IMR-90 (cell line): ENCODE measurements at regions not wholly inside any gene's neighbourhood (a gene's known extent, or its start where the extent isn't known, plus 50 kb on each side); places are given as distances from the start of the nearest gene placed in this dataset.

Experiments
- ATAC-seq: fragments of 200-7000 bp; cut with Tn5 transposase; 2 replicates; pipeline ENCODE4 v1.9.1; 2020; ENCODE audit warnings: low read depth, mild to moderate bottlenecking, moderate library complexity
- BruUV-seq: library from RNA; stranded (reverse); fragments of 400-500 nt; replicated peaks from 2 replicates; lab custom pipeline; 2021; lab: Mats Ljungman, UMichigan
- CTCF ChIA-PET: fragments of 300-600 bp; formaldehyde crosslinking; extraction: SDS; loops from one replicate; lab custom pipeline; 2021; ENCODE audit warnings: antibody characterized with exemption; lab: Yijun Ruan, JAX
- POLR2A ChIA-PET: fragments of 300-600 bp; sonication (Branson Sonifier 250); formaldehyde crosslinking; loops from one replicate; lab custom pipeline; 2022; ENCODE audit warnings: antibody characterized with exemption; ENCODE audit not compliant: unreplicated experiment; lab: Charles Lee
- DNase-seq: peaks from one replicate; pipeline ENCODE4 v3.0.0; 2013
- H2AFZ ChIP-seq: replicated peaks from 2 replicates; pipeline ENCODE3; 2013; ENCODE audit warnings: low read length, mild to moderate bottlenecking; ENCODE audit not compliant: poor library complexity
- H2AK5ac ChIP-seq: 2 replicates; pipeline ENCODE4 v1.6.1; 2013; ENCODE audit warnings: low read depth, low read length, inconsistent platforms
- H2AK9ac ChIP-seq: replicated peaks from 2 replicates; pipeline ENCODE3; 2013; ENCODE audit warnings: mild to moderate bottlenecking, low read depth, low read length, moderate library complexity; ENCODE audit not compliant: poor library complexity
- H2BK120ac ChIP-seq: 2 replicates; pipeline ENCODE4 v1.6.1; 2013; ENCODE audit warnings: low read depth, low read length, inconsistent platforms
- H2BK15ac ChIP-seq: 3 replicates; pipeline ENCODE4 v1.6.1; 2013; ENCODE audit warnings: low read depth, low read length, inconsistent platforms
- H2BK20ac ChIP-seq: 2 replicates; pipeline ENCODE4 v1.6.1; 2013; ENCODE audit warnings: low read depth, mild to moderate bottlenecking, inconsistent platforms, low read length, moderate library complexity
- H2BK5ac ChIP-seq: 2 replicates; pipeline ENCODE4 v1.6.1; 2013; ENCODE audit warnings: mild to moderate bottlenecking, low read depth, low read length, inconsistent platforms; ENCODE audit not compliant: poor library complexity, severe bottlenecking
- H3K14ac ChIP-seq: replicated peaks from 2 replicates; pipeline ENCODE4 v1.6.1; 2013; ENCODE audit warnings: low read depth, low read length, inconsistent platforms
- H3K18ac ChIP-seq: 2 replicates; pipeline ENCODE4 v1.6.1; 2013; ENCODE audit warnings: low read depth, low read length, control low read depth
- H3K23ac ChIP-seq: 2 replicates; pipeline ENCODE4 v1.6.1; 2013; ENCODE audit warnings: low read depth, low read length, inconsistent platforms
- H3K27ac ChIP-seq: 2 replicates; pipeline ENCODE4 v1.5.1; 2013; ENCODE audit warnings: mild to moderate bottlenecking, control low read depth, low read length; ENCODE audit not compliant: insufficient read depth
- H3K27me3 ChIP-seq: 2 replicates; pipeline ENCODE4 v1.6.1; 2013; ENCODE audit warnings: low read length; ENCODE audit not compliant: control insufficient read depth, insufficient read depth
- H3K36me3 ChIP-seq: 2 replicates; pipeline ENCODE4 v1.6.1; 2013; ENCODE audit warnings: low read length, mixed read lengths; ENCODE audit not compliant: control insufficient read depth, insufficient read depth
- H3K4ac ChIP-seq: 2 replicates; pipeline ENCODE4 v1.6.1; 2013; ENCODE audit warnings: low read depth, low read length, inconsistent platforms
- H3K4me1 ChIP-seq: 2 replicates; pipeline ENCODE4 v1.6.1; 2013; ENCODE audit warnings: low read length, mixed read lengths; ENCODE audit not compliant: control insufficient read depth, insufficient read depth
- H3K4me2 ChIP-seq: 2 replicates; pipeline ENCODE4 v1.6.1; 2013; ENCODE audit warnings: low read depth, mild to moderate bottlenecking, control low read depth, low read length, moderate library complexity
- H3K4me3 ChIP-seq: 2 replicates; pipeline ENCODE4 v1.5.1; 2013; ENCODE audit warnings: low read depth, mild to moderate bottlenecking, control low read depth, low read length, moderate library complexity; ENCODE audit not compliant: insufficient read depth
- H3K56ac ChIP-seq: 2 replicates; pipeline ENCODE4 v1.6.1; 2013; ENCODE audit warnings: low read length, inconsistent platforms; ENCODE audit not compliant: insufficient read depth; ENCODE audit errors: extremely low read depth
- H3K79me1 ChIP-seq, 2 experiments: 2 replicates each; pipeline ENCODE4 v1.6.1; 2013; ENCODE audit warnings: low read length in 2 of 2, inconsistent platforms in 1 of 2, low read depth in 1 of 2
- H3K9ac ChIP-seq: 2 replicates; pipeline ENCODE4 v1.6.1; 2013; ENCODE audit warnings: low read depth, low read length, control low read depth
- H3K9me1 ChIP-seq: 2 replicates; pipeline ENCODE4 v1.6.1; 2013; ENCODE audit warnings: low read length, inconsistent platforms; ENCODE audit not compliant: insufficient read depth
- H3K9me3 ChIP-seq: 2 replicates; pipeline ENCODE4 v1.6.1; 2013; ENCODE audit warnings: low read length; ENCODE audit not compliant: control insufficient read depth, insufficient read depth
- H4K20me1 ChIP-seq: 2 replicates; pipeline ENCODE4 v1.6.1; 2013; ENCODE audit warnings: low read length, inconsistent platforms; ENCODE audit not compliant: insufficient read depth
- H4K5ac ChIP-seq: 2 replicates; pipeline ENCODE4 v1.6.1; 2013; ENCODE audit warnings: mild to moderate bottlenecking, low read depth, low read length, control low read depth
- H4K8ac ChIP-seq, 2 experiments: 2 replicates each; pipeline ENCODE4 v1.6.1; 2013; ENCODE audit warnings: low read depth in 2 of 2, low read length in 2 of 2, control low read depth in 1 of 2, inconsistent platforms in 1 of 2
- H4K91ac ChIP-seq: 2 replicates; pipeline ENCODE4 v1.6.1; 2013; ENCODE audit warnings: low read depth, low read length, inconsistent platforms; ENCODE audit not compliant: insufficient read depth
- BHLHE40 ChIP-seq: fragments of 150-350 bp; IDR thresholded peaks from 2 replicates; pipeline ENCODE4 v1.6.1; 2016; ENCODE audit warnings: mild to moderate bottlenecking, low read depth, low read length
- CEBPB ChIP-seq: IDR thresholded peaks from 2 replicates; pipeline ENCODE4 v1.6.1; 2012; ENCODE audit warnings: low read depth, low read length, improper control_type of control experiment
- CHD1 ChIP-seq: IDR thresholded peaks from 2 replicates; pipeline ENCODE4 v1.6.1; 2012; ENCODE audit warnings: low read depth, low read length, improper control_type of control experiment
- MAFK ChIP-seq: IDR thresholded peaks from 2 replicates; pipeline ENCODE4 v1.6.1; 2012; ENCODE audit warnings: low read depth, low read length, improper control_type of control experiment
- MAZ ChIP-seq: IDR thresholded peaks from 2 replicates; pipeline ENCODE4 v1.6.1; 2012; ENCODE audit warnings: low read depth, mild to moderate bottlenecking, low read length, improper control_type of control experiment, moderate library complexity, borderline replicate concordance
- POLR2A ChIP-seq: IDR thresholded peaks from 2 replicates; pipeline ENCODE4 v1.6.1; 2012; ENCODE audit warnings: mild to moderate bottlenecking, low read depth, low read length
- RAD21 ChIP-seq: IDR thresholded peaks from 2 replicates; pipeline ENCODE4 v1.6.1; 2012; ENCODE audit warnings: low read length, improper control_type of control experiment
- RCOR1 ChIP-seq: IDR thresholded peaks from 2 replicates; pipeline ENCODE4 v1.6.1; 2012; ENCODE audit warnings: mild to moderate bottlenecking, low read length, improper control_type of control experiment; ENCODE audit not compliant: insufficient replicate concordance
- SMC3 ChIP-seq: fragments of 150-350 bp; IDR thresholded peaks from 2 replicates; pipeline ENCODE4 v1.6.1; 2016; ENCODE audit warnings: low read depth, mild to moderate bottlenecking, antibody characterized with exemption, low read length, moderate library complexity
- WGBS, 2 experiments: methylation state at CpG; one replicate each; pipeline versions ENCODE4 v1.1.5 to v1.1.7; 2013; ENCODE audit warnings: missing lambda C conversion rate in 2 of 2; ENCODE audit not compliant: insufficient read length in 1 of 2; ENCODE audit errors: extremely low coverage in 2 of 2; 5-methylcytosine and 5-hydroxymethylcytosine counted together
- dilution Hi-C: fragments of 300-500 bp; cut with HindIII; formaldehyde crosslinking; loops from one replicate; pipeline ENCODE4 v1.14.3; 2018; ENCODE audit warnings: low sequenced_read_pairs; ENCODE audit not compliant: unreplicated experiment
- in situ Hi-C: fragments of 300-500 bp; cut with MboI; formaldehyde crosslinking; loops from 3 replicates; pipeline ENCODE4 v1.14.3; 2019; ENCODE audit warnings: low sequenced_read_pairs, inconsistent platforms, mixed read lengths
- intact Hi-C: fragments of 100-400 bp; cut with micrococcal nuclease; formaldehyde crosslinking; loops from 2 replicates; pipeline ENCODE4 v1.10.0; 2022
- TF ChIP-seq, protein P1 (sequence below): fragments of 150-350 bp; IDR thresholded peaks from 2 replicates; pipeline ENCODE4 v1.6.1; 2017; ENCODE audit warnings: mild to moderate bottlenecking, antibody characterized with exemption, low read length, low read depth
- TF ChIP-seq, protein P2 (sequence below): fragments of 150-350 bp; IDR thresholded peaks from 2 replicates; pipeline ENCODE4 v1.6.1; 2016; ENCODE audit warnings: low read depth, mild to moderate bottlenecking, low read length, moderate library complexity, borderline replicate concordance
- TF ChIP-seq, protein P3 (sequence below): conservative IDR thresholded peaks from 2 replicates; pipeline ENCODE4 v1.5.1; 2012; ENCODE audit warnings: mild to moderate bottlenecking, low read depth, low read length, improper control_type of control experiment

DNA sequence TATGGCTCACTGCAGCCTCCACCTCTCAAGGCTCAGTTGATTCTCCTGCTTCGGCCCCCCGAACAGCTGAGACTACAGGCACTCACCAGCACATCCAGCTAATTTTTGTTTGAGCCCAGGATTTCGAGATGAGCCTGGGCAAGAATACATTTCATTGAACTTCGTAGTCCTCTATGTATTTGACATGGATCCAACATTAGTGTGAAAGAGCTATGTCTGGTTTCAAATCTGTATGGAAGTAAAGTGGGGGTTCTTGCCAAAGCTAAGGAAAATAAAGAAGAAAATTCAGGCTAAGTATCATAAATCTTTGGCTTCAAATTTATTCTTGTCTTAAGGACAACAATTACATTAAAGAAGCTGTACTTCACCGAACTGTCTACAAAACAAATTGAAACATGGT is 1291.7 kb upstream of the CRIM1 start:
- H2BK15ac ChIP-seq = no peak overlapping the region
- POLR2A ChIA-PET = no interaction called here
- no peak overlapping the region for H4K91ac ChIP-seq
- no peak overlapping the region for H3K4me3 ChIP-seq
- H3K4me1 ChIP-seq = no peaks in the 10 kb centered on the region
- peaks cover 14% of the 10 kb centered on the region for H3K9me3 ChIP-seq
- no peak overlapping the region for H2AFZ ChIP-seq
- WGBS, 2 experiments = no CpG with 5 or more reads among the region's 5 CpGs
- TF ChIP-seq BHLHE40 (no peak), RCOR1 (no peak), MAZ (no peak), CHD1 (no peak), RAD21 (no peak), MAFK (no peak), POLR2A (no peak), SMC3 (no peak), CEBPB (no peak)
- TF ChIP-seq, protein P1, sequence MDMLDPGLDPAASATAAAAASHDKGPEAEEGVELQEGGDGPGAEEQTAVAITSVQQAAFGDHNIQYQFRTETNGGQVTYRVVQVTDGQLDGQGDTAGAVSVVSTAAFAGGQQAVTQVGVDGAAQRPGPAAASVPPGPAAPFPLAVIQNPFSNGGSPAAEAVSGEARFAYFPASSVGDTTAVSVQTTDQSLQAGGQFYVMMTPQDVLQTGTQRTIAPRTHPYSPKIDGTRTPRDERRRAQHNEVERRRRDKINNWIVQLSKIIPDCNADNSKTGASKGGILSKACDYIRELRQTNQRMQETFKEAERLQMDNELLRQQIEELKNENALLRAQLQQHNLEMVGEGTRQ = no peak
- TF ChIP-seq, protein P2, sequence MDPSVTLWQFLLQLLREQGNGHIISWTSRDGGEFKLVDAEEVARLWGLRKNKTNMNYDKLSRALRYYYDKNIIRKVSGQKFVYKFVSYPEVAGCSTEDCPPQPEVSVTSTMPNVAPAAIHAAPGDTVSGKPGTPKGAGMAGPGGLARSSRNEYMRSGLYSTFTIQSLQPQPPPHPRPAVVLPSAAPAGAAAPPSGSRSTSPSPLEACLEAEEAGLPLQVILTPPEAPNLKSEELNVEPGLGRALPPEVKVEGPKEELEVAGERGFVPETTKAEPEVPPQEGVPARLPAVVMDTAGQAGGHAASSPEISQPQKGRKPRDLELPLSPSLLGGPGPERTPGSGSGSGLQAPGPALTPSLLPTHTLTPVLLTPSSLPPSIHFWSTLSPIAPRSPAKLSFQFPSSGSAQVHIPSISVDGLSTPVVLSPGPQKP = no peak
- TF ChIP-seq, protein P3, sequence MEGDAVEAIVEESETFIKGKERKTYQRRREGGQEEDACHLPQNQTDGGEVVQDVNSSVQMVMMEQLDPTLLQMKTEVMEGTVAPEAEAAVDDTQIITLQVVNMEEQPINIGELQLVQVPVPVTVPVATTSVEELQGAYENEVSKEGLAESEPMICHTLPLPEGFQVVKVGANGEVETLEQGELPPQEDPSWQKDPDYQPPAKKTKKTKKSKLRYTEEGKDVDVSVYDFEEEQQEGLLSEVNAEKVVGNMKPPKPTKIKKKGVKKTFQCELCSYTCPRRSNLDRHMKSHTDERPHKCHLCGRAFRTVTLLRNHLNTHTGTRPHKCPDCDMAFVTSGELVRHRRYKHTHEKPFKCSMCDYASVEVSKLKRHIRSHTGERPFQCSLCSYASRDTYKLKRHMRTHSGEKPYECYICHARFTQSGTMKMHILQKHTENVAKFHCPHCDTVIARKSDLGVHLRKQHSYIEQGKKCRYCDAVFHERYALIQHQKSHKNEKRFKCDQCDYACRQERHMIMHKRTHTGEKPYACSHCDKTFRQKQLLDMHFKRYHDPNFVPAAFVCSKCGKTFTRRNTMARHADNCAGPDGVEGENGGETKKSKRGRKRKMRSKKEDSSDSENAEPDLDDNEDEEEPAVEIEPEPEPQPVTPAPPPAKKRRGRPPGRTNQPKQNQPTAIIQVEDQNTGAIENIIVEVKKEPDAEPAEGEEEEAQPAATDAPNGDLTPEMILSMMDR = no peak
- ATAC-seq = no peak
- in situ Hi-C loops = no loop called here
- no peaks in the 10 kb centered on the region for H3K27me3 ChIP-seq
- H3K4me2 ChIP-seq = no peak overlapping the region
- no peak overlapping the region for H3K27ac ChIP-seq
- H2BK20ac ChIP-seq = no peak overlapping the region
- H3K23ac ChIP-seq = no peak overlapping the region
- intact Hi-C loops = no loop called here
- no peak overlapping the region for H2BK120ac ChIP-seq
- H2AK9ac ChIP-seq = no peak overlapping the region
- H4K5ac ChIP-seq = no peak overlapping the region
- H3K4ac ChIP-seq = no peak overlapping the region
- H2BK5ac ChIP-seq = no peak overlapping the region
- H3K36me3 ChIP-seq = no peaks in the 10 kb centered on the region
- H3K14ac ChIP-seq = no peak overlapping the region
- no peak overlapping the region for H4K8ac ChIP-seq
- DNase-seq = no peak
- H2AK5ac ChIP-seq = no peak overlapping the region
- no peak overlapping the region for H3K56ac ChIP-seq
- no peaks in the 10 kb centered on the region for H4K20me1 ChIP-seq
- no peaks in the 10 kb centered on the region for H3K79me1 ChIP-seq
- BruUV-seq = no TSS peak
- dilution Hi-C loops = no loop called here
- CTCF ChIA-PET = no interaction called here
- H3K9ac ChIP-seq = no peak overlapping the region
- H3K9me1 ChIP-seq = no peaks in the 10 kb centered on the region
- no peak overlapping the region for H3K18ac ChIP-seq
